Activated naive CD8-positive, alpha-beta T cell treated with anti-CD3 and anti-CD28 coated beads, Interleukin-2, amount 50 U/mL, for 24 hours (primary cell): ENCODE measurements at regions not wholly inside any gene's neighbourhood (a gene's known extent, or its start where the extent isn't known, plus 50 kb on each side); places are given as distances from the start of the nearest gene placed in this dataset.
"Not testable (repeated sequence)": the region's sequence is repeated elsewhere in the genome, so short reads cannot be mapped to it uniquely, and the experiment has no call there.

Experiments used
- ATAC-seq: fragments of 150-1000 bp; cut with Tn5 transposase; one replicate; pipeline ENCODE4 v1.10.0; 2021
- DNase-seq: peaks from one replicate; pipeline ENCODE4 v3.0.0; 2021
- H3K27ac Mint-ChIP-seq: one replicate; pipeline ENCODE4 v1.8.0; 2021; ENCODE audit warnings: mild to moderate bottlenecking, mixed read lengths
- H3K27me3 Mint-ChIP-seq: one replicate; pipeline ENCODE4 v1.8.0; 2021; ENCODE audit warnings: mixed read lengths
- H3K36me3 Mint-ChIP-seq: one replicate; pipeline ENCODE4 v1.8.0; 2021; ENCODE audit warnings: low read depth, mixed read lengths
- H3K4me1 Mint-ChIP-seq: one replicate; pipeline ENCODE4 v1.8.0; 2021; ENCODE audit warnings: mixed read lengths
- H3K4me3 Mint-ChIP-seq: one replicate; pipeline ENCODE4 v1.8.0; 2021; ENCODE audit warnings: mild to moderate bottlenecking, moderate library complexity, mixed read lengths
- H3K9me3 Mint-ChIP-seq: one replicate; pipeline ENCODE4 v1.8.0; 2021; ENCODE audit warnings: mixed read lengths

DNA sequence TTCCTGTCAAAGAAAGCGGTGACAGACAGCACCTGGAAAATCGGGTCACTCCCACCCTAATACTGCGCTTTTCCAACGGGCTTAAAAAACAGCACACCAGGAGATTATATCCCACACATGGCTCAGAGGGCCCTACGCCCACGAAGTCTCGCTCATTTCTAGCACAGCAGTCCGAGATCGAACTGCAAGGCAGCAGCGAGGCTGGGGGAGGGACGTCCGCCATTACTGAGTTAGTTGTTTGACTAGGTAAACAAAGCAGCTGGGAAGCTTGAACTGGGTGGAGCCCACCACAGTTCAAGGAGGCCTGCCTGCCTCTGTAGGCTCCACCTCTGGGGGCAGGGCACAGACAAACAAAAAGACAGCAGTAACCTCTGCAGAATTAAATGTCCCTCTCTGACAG, 297.3 kb upstream of the STAC start:
- H3K27ac Mint-ChIP-seq = not testable (repeated sequence)

DNA sequence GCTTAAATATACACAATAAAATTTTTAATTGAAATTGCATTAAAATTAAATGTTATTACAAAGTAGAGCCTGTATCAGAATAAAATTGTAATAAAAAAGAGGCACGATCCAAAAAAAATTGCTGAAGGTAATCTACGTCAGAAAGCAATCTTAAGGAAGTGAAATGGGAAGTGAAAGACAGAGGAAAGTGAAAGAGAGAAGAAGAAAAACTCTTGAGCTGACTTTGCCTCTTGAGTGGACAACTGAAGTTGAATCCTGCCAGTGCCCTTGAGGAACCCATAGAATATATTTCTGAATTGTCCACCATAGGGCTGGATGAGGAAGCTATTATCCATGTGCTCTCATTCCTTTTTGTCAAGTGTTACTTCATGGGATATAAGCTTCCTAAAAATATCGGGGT, 285.1 kb upstream of the STAC start:
- H3K36me3 Mint-ChIP-seq = no peaks in the 10 kb centered on the region
- no peak overlapping the region for H3K27ac Mint-ChIP-seq
- H3K9me3 Mint-ChIP-seq = no peaks in the 10 kb centered on the region
- H3K27me3 Mint-ChIP-seq = peaks cover 1% of the 10 kb centered on the region
- no peaks in the 10 kb centered on the region for H3K4me1 Mint-ChIP-seq
- DNase-seq = no peak
- H3K4me3 Mint-ChIP-seq = no peak overlapping the region
- no peak for ATAC-seq

More for the DNA sequence above, 297.3 kb upstream of the STAC start:
- not testable (repeated sequence) for ATAC-seq, H3K4me1 Mint-ChIP-seq, H3K9me3 Mint-ChIP-seq, DNase-seq, H3K27me3 Mint-ChIP-seq, H3K36me3 Mint-ChIP-seq, H3K4me3 Mint-ChIP-seq

DNA sequence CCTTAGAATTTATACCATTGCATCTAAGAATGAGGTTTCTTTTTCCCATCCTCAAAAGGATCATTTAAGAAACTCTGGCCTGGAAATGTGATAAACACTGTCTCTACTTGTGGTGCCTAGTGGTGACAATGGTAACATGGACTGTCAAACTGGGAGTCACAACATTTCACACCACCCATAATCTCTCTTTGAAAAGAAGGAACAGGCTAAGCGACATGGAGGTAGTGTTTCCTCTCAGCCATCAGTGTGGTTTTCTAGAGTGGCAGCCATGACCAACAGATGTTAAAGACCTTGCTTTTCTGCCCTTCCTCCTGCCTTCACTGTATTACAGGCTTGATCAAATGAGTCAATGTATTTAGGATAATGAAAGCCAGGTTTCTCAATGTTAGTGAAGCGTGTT, 283.1 kb upstream of the STAC start:
- Mint-ChIP-seq H3K27ac (no peak overlapping the region), H3K27me3 (peaks cover 1% of the 10 kb centered on the region)

DNA sequence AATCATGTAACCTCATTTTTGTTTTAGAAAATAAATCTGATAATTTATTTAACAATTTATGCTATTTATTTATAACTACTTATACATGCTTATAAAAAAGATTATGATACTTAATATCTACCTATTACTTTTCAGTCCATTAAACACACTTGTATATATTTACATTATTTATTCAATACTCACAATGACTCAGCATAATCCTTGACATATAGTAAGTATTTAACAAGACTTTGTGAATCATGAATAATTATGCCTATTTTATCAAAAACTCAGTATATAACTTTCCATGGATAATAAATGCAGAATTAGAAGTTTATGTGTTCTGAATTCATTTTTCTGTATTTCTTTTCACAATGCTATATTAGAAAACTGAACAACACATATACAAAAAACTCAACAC, 266.0 kb upstream of the STAC start:
- peaks cover 2% of the 10 kb centered on the region for H3K27me3 Mint-ChIP-seq
- H3K27ac Mint-ChIP-seq = no peak overlapping the region
- H3K4me3 Mint-ChIP-seq = no peak overlapping the region
- ATAC-seq = no peak
- no peaks in the 10 kb centered on the region for H3K9me3 Mint-ChIP-seq
- DNase-seq = no peak
- no peaks in the 10 kb centered on the region for H3K4me1 Mint-ChIP-seq
- no peaks in the 10 kb centered on the region for H3K36me3 Mint-ChIP-seq

More for the DNA sequence above, 283.1 kb upstream of the STAC start:
- Mint-ChIP-seq H3K4me3 (no peak overlapping the region), H3K9me3 (peaks cover 4% of the 10 kb centered on the region), H3K4me1 (no peaks in the 10 kb centered on the region), H3K36me3 (no peaks in the 10 kb centered on the region)
- DNase-seq (no peak), ATAC-seq (no peak)

DNA sequence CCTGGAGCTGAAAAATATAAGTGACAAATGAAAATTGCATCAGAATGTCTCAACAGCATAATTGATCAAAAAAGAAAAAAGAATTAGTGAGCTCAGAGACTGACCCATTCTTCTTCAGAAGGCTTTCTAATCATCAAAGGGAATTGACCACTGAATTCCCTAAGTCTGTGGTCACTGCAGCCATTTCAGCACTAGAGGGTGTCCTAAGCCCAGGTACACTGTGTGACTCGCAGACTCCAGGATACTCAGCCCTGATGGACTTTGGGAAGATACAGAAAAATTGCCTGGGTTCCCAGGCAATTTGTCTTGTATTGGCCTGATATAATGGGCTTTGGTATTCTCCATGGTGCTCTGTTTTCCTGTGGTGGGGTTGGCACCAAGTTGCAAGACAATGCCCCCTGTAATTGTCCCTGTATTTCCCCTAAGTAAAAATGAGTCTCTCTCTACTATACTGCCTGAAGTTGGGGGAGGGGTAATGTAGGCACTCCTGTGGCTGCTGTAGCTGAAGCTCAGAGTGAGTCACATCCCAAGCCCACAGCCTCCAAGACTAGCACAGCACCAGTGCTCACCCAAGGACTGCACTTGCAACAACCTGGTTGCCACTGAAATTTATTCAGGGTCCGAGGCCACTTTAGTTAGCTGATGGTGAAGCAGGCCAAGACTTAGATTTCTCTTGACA, 256.0 kb upstream of the STAC start:
- H3K27me3 Mint-ChIP-seq = no peaks in the 10 kb centered on the region
- H3K9me3 Mint-ChIP-seq = peaks cover 26% of the 10 kb centered on the region
- no peak overlapping the region for H3K4me3 Mint-ChIP-seq
- ATAC-seq (no peak), DNase-seq (no peak)
- no peaks in the 10 kb centered on the region for H3K4me1 Mint-ChIP-seq
- no peaks in the 10 kb centered on the region for H3K36me3 Mint-ChIP-seq
- H3K27ac Mint-ChIP-seq = no peak overlapping the region

DNA sequence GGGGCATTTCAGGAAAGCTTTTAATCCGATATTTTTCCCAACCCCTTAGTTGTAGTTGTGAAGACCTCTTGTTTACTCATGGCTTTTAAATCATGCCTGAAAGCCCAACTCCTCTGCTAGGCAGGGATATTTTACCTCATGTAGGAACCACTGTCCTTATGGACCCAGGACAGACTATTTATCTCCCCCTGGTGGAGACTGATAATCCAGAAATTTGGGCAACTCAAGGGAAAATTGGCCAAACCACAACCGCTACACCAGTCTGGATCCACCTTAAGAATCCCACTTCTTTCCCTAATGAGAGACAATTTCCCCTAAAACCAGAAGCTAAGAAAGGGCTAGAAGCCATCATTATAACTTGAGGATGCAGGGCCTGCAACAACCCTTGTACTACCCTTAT, 248.1 kb upstream of the STAC start:
- no peaks in the 10 kb centered on the region for H3K36me3 Mint-ChIP-seq
- H3K4me1 Mint-ChIP-seq = no peaks in the 10 kb centered on the region
- no peaks in the 10 kb centered on the region for H3K27me3 Mint-ChIP-seq
- no peak overlapping the region for H3K27ac Mint-ChIP-seq
- no peak for DNase-seq
- peaks cover 6% of the 10 kb centered on the region for H3K9me3 Mint-ChIP-seq
- no peak overlapping the region for H3K4me3 Mint-ChIP-seq
- no peak for ATAC-seq

DNA sequence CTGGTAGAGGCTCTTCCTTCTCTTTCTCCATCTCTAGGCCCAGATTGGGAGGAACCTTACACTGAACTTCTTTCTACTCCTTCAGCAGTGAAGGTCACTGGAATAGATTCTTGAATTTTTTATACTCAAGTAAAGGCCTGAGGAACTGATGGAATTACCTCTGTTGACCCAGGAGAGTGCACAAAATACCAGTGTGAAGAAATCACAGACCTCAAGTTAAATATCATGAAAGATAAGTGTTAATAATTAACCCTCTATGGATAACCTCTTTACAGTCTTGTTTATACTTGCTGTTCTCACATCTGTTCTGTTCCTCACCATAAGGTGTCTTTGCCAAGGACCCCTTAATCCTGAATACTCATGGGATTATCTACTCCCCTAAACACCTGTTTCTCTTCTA, 244.4 kb upstream of the STAC start:
- Mint-ChIP-seq H3K4me1 (no peaks in the 10 kb centered on the region), H3K27ac (no peak overlapping the region), H3K9me3 (no peaks in the 10 kb centered on the region)

DNA sequence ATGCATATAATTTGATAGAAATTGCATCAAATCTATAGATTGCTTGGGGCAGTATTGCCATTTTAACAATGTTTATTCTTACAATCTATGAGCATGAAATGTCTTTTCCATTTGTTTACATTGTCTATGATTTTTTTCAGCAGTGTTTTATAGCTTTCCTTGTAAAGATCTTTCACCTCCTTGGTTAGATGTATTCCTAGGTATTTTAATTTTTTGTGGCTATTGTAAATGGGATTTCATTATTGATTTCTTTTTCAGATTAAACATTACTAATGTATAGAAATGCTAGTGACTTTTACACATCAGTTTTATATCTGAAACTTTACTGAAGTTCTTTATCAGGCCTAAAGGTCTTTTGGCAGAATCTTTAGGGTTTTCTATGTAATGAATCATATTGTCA, 237.6 kb upstream of the STAC start:
- Mint-ChIP-seq H3K36me3 (no peaks in the 10 kb centered on the region), H3K4me3 (no peak overlapping the region), H3K4me1 (no peaks in the 10 kb centered on the region), H3K27me3 (no peaks in the 10 kb centered on the region), H3K27ac (no peak overlapping the region), H3K9me3 (no peaks in the 10 kb centered on the region)
- ATAC-seq (no peak), DNase-seq (no peak)

More for the DNA sequence above, 244.4 kb upstream of the STAC start:
- Mint-ChIP-seq H3K36me3 (no peaks in the 10 kb centered on the region), H3K27me3 (no peaks in the 10 kb centered on the region), H3K4me3 (no peak overlapping the region)
- DNase-seq (no peak), ATAC-seq (no peak)

DNA sequence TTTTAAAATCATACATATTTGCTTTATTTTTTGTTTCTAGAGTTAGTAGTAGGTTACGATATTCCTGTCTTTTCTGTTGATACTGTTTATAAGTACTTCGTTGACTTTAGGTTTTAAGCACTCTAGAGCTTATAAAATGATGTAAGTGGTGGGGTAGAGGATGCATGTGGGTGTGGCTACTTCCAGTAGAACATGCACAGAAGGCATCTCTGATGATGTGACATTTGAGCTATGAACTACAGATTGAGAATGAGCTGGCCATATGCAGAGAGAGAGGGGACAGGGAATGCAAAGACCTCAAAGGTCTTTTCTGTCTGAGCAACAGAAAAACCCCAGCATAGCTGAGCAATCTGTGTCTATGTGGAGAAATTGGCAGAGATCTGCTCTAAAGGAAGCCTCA, 233.9 kb upstream of the STAC start:
- no peaks in the 10 kb centered on the region for H3K9me3 Mint-ChIP-seq
- H3K27me3 Mint-ChIP-seq = no peaks in the 10 kb centered on the region
- H3K4me1 Mint-ChIP-seq = no peaks in the 10 kb centered on the region
- DNase-seq (no peak), ATAC-seq (no peak)
- no peak overlapping the region for H3K27ac Mint-ChIP-seq
- no peaks in the 10 kb centered on the region for H3K36me3 Mint-ChIP-seq
- no peak overlapping the region for H3K4me3 Mint-ChIP-seq

DNA sequence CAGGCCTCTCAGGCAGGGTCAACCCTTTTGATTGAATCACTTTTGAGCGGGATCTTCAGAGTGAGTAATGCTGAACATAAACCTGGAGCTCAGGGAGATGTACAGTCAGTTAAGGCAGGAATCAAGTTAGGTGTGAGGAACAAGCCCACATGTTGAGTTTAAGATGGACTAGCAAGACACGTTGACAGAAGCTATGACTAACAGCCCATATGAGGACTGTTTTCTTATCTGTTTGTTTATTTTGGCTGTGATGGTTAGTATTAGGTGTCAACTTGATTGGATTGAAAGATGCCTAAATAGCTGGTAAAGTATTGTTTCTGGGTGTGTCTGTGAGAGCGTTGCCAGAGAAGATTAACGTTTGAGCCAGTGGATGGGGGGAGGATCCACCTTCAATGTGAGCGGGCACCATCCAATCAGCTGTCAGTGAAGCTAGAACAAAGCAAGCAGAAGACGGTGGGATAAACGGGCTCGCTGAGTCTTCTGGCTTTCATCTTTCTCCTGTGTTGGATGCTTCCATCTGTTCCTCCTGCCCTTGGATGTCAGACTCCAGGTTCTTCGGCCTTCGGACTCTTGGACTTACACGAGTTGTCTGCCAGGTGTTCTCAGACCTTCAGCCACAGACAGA, 232.3 kb upstream of the STAC start:
- Mint-ChIP-seq H3K36me3 (no peaks in the 10 kb centered on the region), H3K4me3 (no peak overlapping the region), H3K4me1 (no peaks in the 10 kb centered on the region), H3K27ac (no peak overlapping the region), H3K27me3 (peaks cover 1% of the 10 kb centered on the region), H3K9me3 (no peaks in the 10 kb centered on the region)
- DNase-seq (no peak), ATAC-seq (no peak)

DNA sequence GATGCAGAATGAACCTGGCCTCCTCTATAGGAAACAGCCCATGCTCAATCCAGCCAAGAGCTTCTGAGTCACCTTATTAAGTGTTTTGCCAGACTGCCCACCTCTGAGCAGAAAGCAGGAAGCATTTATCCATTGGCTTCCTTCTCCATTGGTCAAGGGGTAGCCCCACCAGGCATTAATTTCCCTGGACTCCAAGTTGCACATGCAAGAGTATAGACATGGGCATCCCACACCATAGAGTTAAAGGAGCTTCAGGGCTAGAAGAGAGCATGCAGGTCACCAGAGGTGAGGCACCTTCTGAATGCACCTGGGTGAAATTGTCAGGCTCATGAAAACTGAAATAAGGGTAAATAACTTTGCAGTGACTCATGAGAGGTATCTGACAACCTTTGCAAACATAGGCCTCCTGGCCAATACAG, 230.8 kb upstream of the STAC start:
- no peak overlapping the region for H3K27ac Mint-ChIP-seq
- H3K9me3 Mint-ChIP-seq = no peaks in the 10 kb centered on the region
- no peak for ATAC-seq
- no peaks in the 10 kb centered on the region for H3K36me3 Mint-ChIP-seq
- peaks cover 1% of the 10 kb centered on the region for H3K27me3 Mint-ChIP-seq
- H3K4me3 Mint-ChIP-seq = no peak overlapping the region
- DNase-seq = no peak
- H3K4me1 Mint-ChIP-seq = no peaks in the 10 kb centered on the region

DNA sequence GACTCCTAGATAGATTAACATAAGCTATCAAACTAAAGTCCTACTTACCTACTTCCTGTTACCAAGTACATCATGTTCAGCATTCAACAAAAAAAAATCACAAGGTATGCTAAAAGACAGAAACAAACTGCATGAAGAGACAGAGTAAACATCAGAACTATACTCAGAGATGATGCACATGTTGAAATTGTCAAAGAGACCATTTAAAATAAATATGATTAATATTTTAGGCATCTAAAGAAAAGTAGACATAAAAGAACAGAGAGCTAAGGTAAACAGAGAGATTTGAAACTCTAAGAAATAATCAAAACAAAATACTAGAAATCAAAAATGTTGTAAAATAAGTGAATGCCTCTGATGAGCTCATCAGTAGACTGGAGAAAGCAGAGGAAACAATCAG, 224.8 kb upstream of the STAC start:
- peaks cover 1% of the 10 kb centered on the region for H3K27me3 Mint-ChIP-seq
- H3K4me1 Mint-ChIP-seq = no peaks in the 10 kb centered on the region
- ATAC-seq (no peak), DNase-seq (no peak)
- peaks cover 4% of the 10 kb centered on the region for H3K9me3 Mint-ChIP-seq
- H3K4me3 Mint-ChIP-seq = no peak overlapping the region
- no peak overlapping the region for H3K27ac Mint-ChIP-seq
- no peaks in the 10 kb centered on the region for H3K36me3 Mint-ChIP-seq

DNA sequence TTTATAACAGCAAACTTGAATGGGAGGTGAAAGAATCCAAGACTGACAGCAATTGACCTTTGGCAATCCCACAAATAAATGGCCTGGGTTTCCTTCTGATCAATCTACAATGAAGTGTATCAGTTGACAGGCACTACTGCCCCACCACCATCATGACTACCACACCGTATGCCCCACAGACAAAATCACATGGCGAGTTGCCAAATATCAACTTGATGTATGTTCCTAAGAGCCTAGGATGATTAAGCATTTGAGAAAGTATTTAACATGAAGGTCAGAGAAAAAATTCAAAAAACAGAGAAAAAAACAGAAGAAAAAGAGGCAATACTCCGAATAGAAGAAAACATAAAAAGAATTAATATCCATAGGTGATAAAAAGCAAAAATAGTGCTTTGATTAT, 215.9 kb upstream of the STAC start:
- no peak for ATAC-seq
- DNase-seq = no peak
- Mint-ChIP-seq H3K4me1 (no peaks in the 10 kb centered on the region), H3K27ac (no peak overlapping the region), H3K27me3 (no peaks in the 10 kb centered on the region), H3K9me3 (peaks cover 3% of the 10 kb centered on the region), H3K36me3 (no peaks in the 10 kb centered on the region), H3K4me3 (no peak overlapping the region)

DNA sequence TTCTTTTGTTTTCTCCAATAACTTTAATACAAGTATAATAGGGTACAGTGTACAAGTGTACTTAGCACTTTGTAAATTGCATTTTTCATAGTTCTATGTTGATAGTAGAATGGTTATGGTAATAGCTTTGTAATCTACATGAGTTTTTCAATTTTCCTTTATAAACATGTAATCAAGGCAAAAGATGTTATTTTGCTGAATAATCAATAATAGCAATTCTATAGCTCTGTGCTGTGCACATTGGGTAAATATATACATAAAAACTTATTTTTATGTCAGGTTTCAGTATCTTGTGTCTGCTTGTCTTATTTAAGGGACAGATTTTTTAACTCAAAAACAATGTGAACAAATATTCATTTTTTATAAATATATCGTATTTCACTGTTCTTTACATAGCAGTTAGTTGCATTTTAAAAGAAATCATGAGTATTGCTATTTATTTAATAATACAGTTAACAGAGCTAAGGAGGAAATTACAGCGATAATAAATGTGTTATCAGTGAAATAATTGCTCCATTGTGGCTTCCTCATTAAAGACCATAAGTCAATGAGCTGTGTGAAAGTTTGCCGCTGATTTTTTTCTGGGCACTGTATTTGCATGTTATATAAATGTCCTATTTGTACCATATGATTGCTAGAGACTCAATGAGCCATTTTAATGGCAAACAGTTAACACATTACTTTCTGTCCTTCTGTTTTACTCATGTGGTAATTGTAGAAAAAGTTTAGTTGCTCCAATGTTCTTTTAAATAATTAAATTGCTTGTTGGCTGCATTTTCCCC, 214.6 kb upstream of the STAC start:
- Mint-ChIP-seq H3K9me3 (peaks cover 3% of the 10 kb centered on the region), H3K4me3 (no peak overlapping the region), H3K4me1 (no peaks in the 10 kb centered on the region), H3K36me3 (no peaks in the 10 kb centered on the region), H3K27ac (no peak overlapping the region), H3K27me3 (no peaks in the 10 kb centered on the region)
- ATAC-seq (no peak), DNase-seq (no peak)

DNA sequence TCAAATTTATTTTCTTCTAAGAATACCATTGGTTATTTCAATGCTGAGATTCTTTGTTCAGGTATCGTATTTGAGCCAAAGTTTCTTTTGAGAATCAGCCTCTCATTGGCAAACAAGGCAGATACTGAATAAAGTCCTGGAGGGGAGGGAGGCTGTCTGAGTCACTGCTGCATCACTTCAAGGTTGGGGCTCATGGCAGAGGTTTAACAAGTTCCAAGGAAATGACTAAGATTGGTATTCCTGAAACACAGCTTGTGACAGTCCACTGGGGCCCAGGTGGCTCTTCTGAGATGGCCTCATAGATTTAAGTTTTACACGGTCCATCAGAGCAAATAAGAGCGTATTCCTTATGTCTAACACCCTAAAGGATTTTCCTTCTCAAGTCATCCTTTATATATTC, 213.8 kb upstream of the STAC start:
- Mint-ChIP-seq H3K36me3 (no peaks in the 10 kb centered on the region), H3K27ac (no peak overlapping the region), H3K4me1 (no peaks in the 10 kb centered on the region), H3K4me3 (no peak overlapping the region), H3K27me3 (no peaks in the 10 kb centered on the region), H3K9me3 (peaks cover 3% of the 10 kb centered on the region)
- ATAC-seq (no peak), DNase-seq (no peak)
